ENCODE measurements at regions not wholly inside any gene's neighbourhood (a gene's known extent, or its start where the extent isn't known, plus 50 kb on each side); places are given as distances from the start of the nearest gene placed in this dataset.

GRCh38 chr10:33519130-33519860 lies 184.8 kb upstream of the NRP1 start:
- DNase-seq: peak in 1 of 2 donors; percentile 46
- Histone ChIP-seq H3K79me2 (ENCODE audit: control insufficient read depth, insufficient read depth, low read length, poor library complexity) (no peaks in the 10 kb centered on the region), H4K8ac (ENCODE audit: low read depth, low read length) (no peak overlapping the region), H4K12ac (ENCODE audit: low read depth, low read length) (no peak overlapping the region), H3K4me2 (ENCODE audit: low read length) (no peak overlapping the region), H3K27ac (ENCODE audit: low read depth, low read length) (no peak overlapping the region), H3K79me1 (ENCODE audit: low read length) (peaks cover 3% of the 10 kb centered on the region), H2BK12ac (ENCODE audit: low read length) (no peak overlapping the region), H3K23ac (ENCODE audit: low read length) (no peak overlapping the region), H3K9ac (ENCODE audit: low read length) (no peak overlapping the region), H3K4me1 (ENCODE audit: control insufficient read depth in 1 of 2, insufficient read depth in 2 of 2, low read length in 2 of 2) (peaks cover 3% of the 10 kb centered on the region in 2 experiments), H2AK5ac (ENCODE audit: low read length) (no peak overlapping the region), H2BK120ac (ENCODE audit: insufficient read depth, low read length, poor library complexity) (no peak overlapping the region), H3K4ac (ENCODE audit: low read depth, low read length) (no peak overlapping the region), H2BK5ac (ENCODE audit: low read depth, low read length, poor library complexity) (no peak overlapping the region), H4K91ac (ENCODE audit: low read depth, low read length) (no peak overlapping the region), H3K9me3 (ENCODE audit: insufficient read depth, low read depth, low read length) (no peaks in the 10 kb centered on the region), H3K27me3 (ENCODE audit: insufficient read depth, low read length) (no peaks in the 10 kb centered on the region), H3K36me3 (ENCODE audit: control insufficient read depth in 1 of 2, insufficient read depth in 2 of 2, low read length in 2 of 2) (no peaks in the 10 kb centered on the region), H3K18ac (ENCODE audit: low read length) (no peak overlapping the region), H2AFZ (ENCODE audit: insufficient read depth, low read length, poor library complexity) (no peak overlapping the region), H3K4me3 (ENCODE audit: low read depth, low read length) (no peak overlapping the region), H3K14ac (ENCODE audit: low read length) (no peak overlapping the region)
- WGBS (ENCODE audit: extremely low coverage, insufficient coverage, insufficient read length): no CpG with 5 or more reads among the region's 14 CpGs

GRCh38 chr10:33510206-33510605 lies 175.7 kb upstream of the NRP1 start:
- no peaks in the 10 kb centered on the region for H3K27me3 ChIP-seq (ENCODE audit: insufficient read depth, low read length)
- no peak overlapping the region for H3K4me3 ChIP-seq (ENCODE audit: low read depth, low read length)
- H3K23ac ChIP-seq (ENCODE audit: low read length): no peak overlapping the region
- no peaks in the 10 kb centered on the region for H3K9me3 ChIP-seq (ENCODE audit: insufficient read depth, low read depth, low read length)
- no peak overlapping the region for H3K14ac ChIP-seq (ENCODE audit: low read length)
- no peaks in the 10 kb centered on the region for H3K79me2 ChIP-seq (ENCODE audit: control insufficient read depth, insufficient read depth, low read length, poor library complexity)
- H3K18ac ChIP-seq (ENCODE audit: low read length): no peak overlapping the region
- H4K12ac ChIP-seq (ENCODE audit: low read depth, low read length): no peak overlapping the region
- no peak overlapping the region for H2BK5ac ChIP-seq (ENCODE audit: low read depth, low read length, poor library complexity)
- no peak overlapping the region for H3K9ac ChIP-seq (ENCODE audit: low read length)
- H2AFZ ChIP-seq (ENCODE audit: insufficient read depth, low read length, poor library complexity): no peak overlapping the region
- peaks cover 11% of the 10 kb centered on the region for H3K79me1 ChIP-seq (ENCODE audit: low read length)
- H2AK5ac ChIP-seq (ENCODE audit: low read length): no peak overlapping the region
- DNase-seq: no peak
- peak overlapping the region; percentile 35 for H4K91ac ChIP-seq (ENCODE audit: low read depth, low read length)
- peaks cover 0 to 8% of the 10 kb centered on the region in 2 experiments for H3K4me1 ChIP-seq (ENCODE audit: control insufficient read depth in 1 of 2, insufficient read depth in 2 of 2, low read length in 2 of 2)
- no peak overlapping the region for H3K4ac ChIP-seq (ENCODE audit: low read depth, low read length)
- H3K4me2 ChIP-seq (ENCODE audit: low read length): no peak overlapping the region
- H2BK120ac ChIP-seq (ENCODE audit: insufficient read depth, low read length, poor library complexity): peak overlapping the region; percentile 75
- no peaks in the 10 kb centered on the region for H3K36me3 ChIP-seq (ENCODE audit: control insufficient read depth in 1 of 2, insufficient read depth in 2 of 2, low read length in 2 of 2)
- H2BK12ac ChIP-seq (ENCODE audit: low read length): no peak overlapping the region
- no peak overlapping the region for H4K8ac ChIP-seq (ENCODE audit: low read depth, low read length)
- peak overlapping the region; percentile 96 for H3K27ac ChIP-seq (ENCODE audit: low read depth, low read length)
- WGBS (ENCODE audit: extremely low coverage, insufficient coverage, insufficient read length): no CpG with 5 or more reads among the region's 3 CpGs

- Histone ChIP-seq H2BK12ac (ENCODE audit: low read length) (peak overlapping the region; percentile 92), H3K36me3 (ENCODE audit: control insufficient read depth in 1 of 2, insufficient read depth in 2 of 2, low read length in 2 of 2) (no peaks in the 10 kb centered on the region), H2BK120ac (ENCODE audit: insufficient read depth, low read length, poor library complexity) (peak overlapping the region; percentile 81), H3K27ac (ENCODE audit: low read depth, low read length) (peak overlapping the region; percentile 96), H3K79me1 (ENCODE audit: low read length) (peaks cover 11% of the 10 kb centered on the region), H3K14ac (ENCODE audit: low read length) (peak overlapping the region; percentile 82), H4K12ac (ENCODE audit: low read depth, low read length) (no peak overlapping the region), H3K18ac (ENCODE audit: low read length) (no peak overlapping the region), H3K23ac (ENCODE audit: low read length) (no peak overlapping the region), H3K4me1 (ENCODE audit: control insufficient read depth in 1 of 2, insufficient read depth in 2 of 2, low read length in 2 of 2) (peaks cover 0 to 8% of the 10 kb centered on the region in 2 experiments), H2AK5ac (ENCODE audit: low read length) (no peak overlapping the region), H3K79me2 (ENCODE audit: control insufficient read depth, insufficient read depth, low read length, poor library complexity) (no peaks in the 10 kb centered on the region), H3K4me3 (ENCODE audit: low read depth, low read length) (no peak overlapping the region), H4K8ac (ENCODE audit: low read depth, low read length) (no peak overlapping the region), H3K9me3 (ENCODE audit: insufficient read depth, low read depth, low read length) (no peaks in the 10 kb centered on the region), H4K91ac (ENCODE audit: low read depth, low read length) (peak overlapping the region; percentile 93), H2AFZ (ENCODE audit: insufficient read depth, low read length, poor library complexity) (peak overlapping the region; percentile 45), H3K9ac (ENCODE audit: low read length) (no peak overlapping the region), H3K4ac (ENCODE audit: low read depth, low read length) (no peak overlapping the region), H3K4me2 (ENCODE audit: low read length) (no peak overlapping the region), H2BK5ac (ENCODE audit: low read depth, low read length, poor library complexity) (peak overlapping the region; percentile 94), H3K27me3 (ENCODE audit: insufficient read depth, low read length) (no peaks in the 10 kb centered on the region)
- DNase-seq: peak; percentile 95 to 100
- no CpG with 5 or more reads among the region's 7 CpGs for WGBS (ENCODE audit: extremely low coverage, insufficient coverage, insufficient read length)
Observed at GRCh38 chr10:33509231-33509831, 174.9 kb upstream of the NRP1 start.

- H3K9me3 ChIP-seq (ENCODE audit: insufficient read depth, low read depth, low read length): no peaks in the 10 kb centered on the region
- DNase-seq: peak; percentile 65 to 93
- H3K4me2 ChIP-seq (ENCODE audit: low read length): no peak overlapping the region
- no peaks in the 10 kb centered on the region for H3K36me3 ChIP-seq (ENCODE audit: control insufficient read depth in 1 of 2, insufficient read depth in 2 of 2, low read length in 2 of 2)
- H2BK12ac ChIP-seq (ENCODE audit: low read length): peak overlapping the region; percentile 88
- no peak overlapping the region for H3K23ac ChIP-seq (ENCODE audit: low read length)
- H3K9ac ChIP-seq (ENCODE audit: low read length): no peak overlapping the region
- H3K79me2 ChIP-seq (ENCODE audit: control insufficient read depth, insufficient read depth, low read length, poor library complexity): no peaks in the 10 kb centered on the region
- no peaks in the 10 kb centered on the region for H3K27me3 ChIP-seq (ENCODE audit: insufficient read depth, low read length)
- H2AFZ ChIP-seq (ENCODE audit: insufficient read depth, low read length, poor library complexity): no peak overlapping the region
- H3K18ac ChIP-seq (ENCODE audit: low read length): no peak overlapping the region
- H2AK5ac ChIP-seq (ENCODE audit: low read length): no peak overlapping the region
- no peak overlapping the region for H3K4me3 ChIP-seq (ENCODE audit: low read depth, low read length)
- H3K4ac ChIP-seq (ENCODE audit: low read depth, low read length): peak overlapping the region; percentile 14
- H2BK5ac ChIP-seq (ENCODE audit: low read depth, low read length, poor library complexity): peak overlapping the region; percentile 52
- no peak overlapping the region for H3K27ac ChIP-seq (ENCODE audit: low read depth, low read length)
- WGBS (ENCODE audit: extremely low coverage, insufficient coverage, insufficient read length): 100% methylated on average over 2 of the region's 10 CpGs
- H3K79me1 ChIP-seq (ENCODE audit: low read length): peaks cover 11% of the 10 kb centered on the region
- peak overlapping the region; percentile 70 for H4K91ac ChIP-seq (ENCODE audit: low read depth, low read length)
- no peak overlapping the region for H4K8ac ChIP-seq (ENCODE audit: low read depth, low read length)
- peaks cover 0 to 8% of the 10 kb centered on the region in 2 experiments for H3K4me1 ChIP-seq (ENCODE audit: control insufficient read depth in 1 of 2, insufficient read depth in 2 of 2, low read length in 2 of 2)
- peak overlapping the region; percentile 51 for H3K14ac ChIP-seq (ENCODE audit: low read length)
- H2BK120ac ChIP-seq (ENCODE audit: insufficient read depth, low read length, poor library complexity): peak overlapping the region; percentile 79
- H4K12ac ChIP-seq (ENCODE audit: low read depth, low read length): no peak overlapping the region
Observed at GRCh38 chr10:33507662-33508425, 173.4 kb upstream of the NRP1 start.

Measured in trophoblast cell (in vitro differentiated cells and primary cell).